ENCODE measurements at regions not wholly inside any gene's neighbourhood (a gene's known extent, or its start where the extent isn't known, plus 50 kb on each side); places are given as distances from the start of the nearest gene placed in this dataset.
"Not testable (repeated sequence)": the region's sequence is repeated elsewhere in the genome, so short reads cannot be mapped to it uniquely, and the experiment has no call there.

GRCh38 chrX:27136325-27136724, 326.8 kb downstream of the PPP4R3C start:
- H3K27ac ChIP-seq: no peak overlapping the region
- ATAC-seq: no peak
- intact Hi-C loops (cut with DNase I): no loop called here
- H3K36me3 ChIP-seq: no peaks in the 10 kb centered on the region
- no peaks in the 10 kb centered on the region for H3K27me3 ChIP-seq (ENCODE audit: low read depth)
- no peaks in the 10 kb centered on the region for H3K4me1 ChIP-seq
- TF ChIP-seq, protein P1, sequence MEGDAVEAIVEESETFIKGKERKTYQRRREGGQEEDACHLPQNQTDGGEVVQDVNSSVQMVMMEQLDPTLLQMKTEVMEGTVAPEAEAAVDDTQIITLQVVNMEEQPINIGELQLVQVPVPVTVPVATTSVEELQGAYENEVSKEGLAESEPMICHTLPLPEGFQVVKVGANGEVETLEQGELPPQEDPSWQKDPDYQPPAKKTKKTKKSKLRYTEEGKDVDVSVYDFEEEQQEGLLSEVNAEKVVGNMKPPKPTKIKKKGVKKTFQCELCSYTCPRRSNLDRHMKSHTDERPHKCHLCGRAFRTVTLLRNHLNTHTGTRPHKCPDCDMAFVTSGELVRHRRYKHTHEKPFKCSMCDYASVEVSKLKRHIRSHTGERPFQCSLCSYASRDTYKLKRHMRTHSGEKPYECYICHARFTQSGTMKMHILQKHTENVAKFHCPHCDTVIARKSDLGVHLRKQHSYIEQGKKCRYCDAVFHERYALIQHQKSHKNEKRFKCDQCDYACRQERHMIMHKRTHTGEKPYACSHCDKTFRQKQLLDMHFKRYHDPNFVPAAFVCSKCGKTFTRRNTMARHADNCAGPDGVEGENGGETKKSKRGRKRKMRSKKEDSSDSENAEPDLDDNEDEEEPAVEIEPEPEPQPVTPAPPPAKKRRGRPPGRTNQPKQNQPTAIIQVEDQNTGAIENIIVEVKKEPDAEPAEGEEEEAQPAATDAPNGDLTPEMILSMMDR (IDR thresholded peaks at IDR 0.05): no peak
- DNase-seq: no peak
- no peaks in the 10 kb centered on the region for H3K9me3 ChIP-seq
- H3K4me3 ChIP-seq: no peak overlapping the region

DNA sequence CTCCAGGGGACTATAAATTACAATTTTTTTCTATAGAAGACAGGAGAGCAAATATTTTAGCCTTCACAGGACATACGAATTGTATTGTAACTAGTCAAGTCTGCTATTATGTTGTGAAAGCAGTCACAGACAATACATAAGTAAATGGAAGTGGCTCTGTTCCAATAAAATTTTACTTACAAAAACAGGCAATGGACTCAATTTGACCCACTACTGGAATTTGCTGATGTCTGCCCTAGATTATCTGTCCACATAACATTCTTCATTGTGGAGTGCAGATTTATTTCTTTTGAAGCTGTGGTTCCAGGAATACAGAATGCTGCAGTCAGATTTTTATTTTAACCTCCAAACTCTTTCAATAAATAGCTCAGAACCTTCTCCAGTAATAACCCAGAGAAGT, 330.3 kb downstream of the PPP4R3C start:
- H3K4me1 ChIP-seq: no peaks in the 10 kb centered on the region
- no peak for ATAC-seq
- no peak overlapping the region for H3K27ac ChIP-seq
- no peaks in the 10 kb centered on the region for H3K27me3 ChIP-seq (ENCODE audit: low read depth)
- intact Hi-C loops (cut with DNase I): no loop called here
- H3K9me3 ChIP-seq: no peaks in the 10 kb centered on the region
- no peak overlapping the region for H3K4me3 ChIP-seq
- H3K36me3 ChIP-seq: no peaks in the 10 kb centered on the region
- TF ChIP-seq, protein P1 (IDR thresholded peaks at IDR 0.05): no peak
- DNase-seq: no peak

DNA sequence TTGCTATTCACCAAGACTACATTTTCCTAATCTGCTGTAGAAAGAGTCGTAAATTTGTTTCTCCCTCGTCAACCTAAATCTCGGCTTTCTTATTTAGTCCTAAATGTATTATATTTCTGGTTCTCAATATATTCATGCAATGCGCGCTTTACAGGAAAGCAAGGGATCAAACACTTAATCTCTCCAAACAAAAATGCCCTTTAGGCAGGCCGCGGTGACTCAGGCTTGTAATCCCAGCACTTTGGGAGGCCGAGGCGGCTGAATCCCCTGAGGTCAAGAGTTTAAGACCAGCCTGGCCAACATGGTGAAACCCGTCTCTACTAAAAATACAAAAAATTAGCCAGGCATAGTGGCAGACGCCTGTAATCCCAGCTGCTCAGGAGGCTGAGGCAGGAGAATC, 376.0 kb downstream of the PPP4R3C start:
- DNase-seq; ATAC-seq; intact Hi-C loops (cut with DNase I); H3K36me3 ChIP-seq; H3K9me3 ChIP-seq; H3K4me1 ChIP-seq; H3K4me3 ChIP-seq; H3K27me3 ChIP-seq (ENCODE audit: low read depth); H3K27ac ChIP-seq: not testable (repeated sequence)

GRCh38 chrX:27086237-27086636, 376.9 kb downstream of the PPP4R3C start:
- Histone ChIP-seq H3K4me3 (no peak overlapping the region), H3K36me3 (no peaks in the 10 kb centered on the region), H3K9me3 (no peaks in the 10 kb centered on the region), H3K27ac (no peak overlapping the region), H3K4me1 (no peaks in the 10 kb centered on the region), H3K27me3 (ENCODE audit: low read depth) (no peaks in the 10 kb centered on the region)
- intact Hi-C loops (cut with DNase I): no loop called here
- no peak for ATAC-seq
- TF ChIP-seq, protein P1 (IDR thresholded peaks at IDR 0.05): no peak
- no peak for DNase-seq

DNA sequence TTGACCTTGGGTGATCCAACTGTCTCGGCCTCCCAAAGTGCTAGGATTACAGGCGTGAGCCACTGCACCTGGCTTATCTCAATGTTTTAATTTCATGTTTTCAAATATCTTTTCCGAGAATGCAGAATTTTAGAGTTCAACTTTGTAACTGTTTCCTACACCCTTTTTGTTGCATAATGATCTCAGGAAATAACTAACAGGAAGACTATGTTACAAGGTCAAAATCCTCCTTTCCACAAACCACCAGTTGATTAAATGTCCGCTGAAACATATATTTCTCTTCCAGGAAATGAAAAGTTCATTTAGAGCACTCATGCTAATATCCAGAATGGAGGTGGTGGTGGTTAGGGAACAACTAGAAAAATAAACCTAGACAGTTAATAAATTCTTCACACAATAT, 377.8 kb downstream of the PPP4R3C start:
- no peaks in the 10 kb centered on the region for H3K27me3 ChIP-seq (ENCODE audit: low read depth)
- DNase-seq (no peak), ATAC-seq (no peak)
- H3K27ac ChIP-seq: no peak overlapping the region
- H3K4me3 ChIP-seq: no peak overlapping the region
- H3K36me3 ChIP-seq: no peaks in the 10 kb centered on the region
- H3K4me1 ChIP-seq: no peaks in the 10 kb centered on the region
- TF ChIP-seq, protein P1 (IDR thresholded peaks at IDR 0.05): no peak
- intact Hi-C loops (cut with DNase I): no loop called here
- H3K9me3 ChIP-seq: no peaks in the 10 kb centered on the region

GRCh38 chrX:27078371-27078770, 384.8 kb downstream of the PPP4R3C start:
- ATAC-seq (no peak), DNase-seq (no peak)
- H3K9me3 ChIP-seq: no peaks in the 10 kb centered on the region
- no peaks in the 10 kb centered on the region for H3K36me3 ChIP-seq
- no peak overlapping the region for H3K4me3 ChIP-seq
- H3K27me3 ChIP-seq (ENCODE audit: low read depth): no peaks in the 10 kb centered on the region
- intact Hi-C loops (cut with DNase I): no loop called here
- H3K27ac ChIP-seq: no peak overlapping the region
- TF ChIP-seq, protein P1 (IDR thresholded peaks at IDR 0.05): no peak
- H3K4me1 ChIP-seq: no peaks in the 10 kb centered on the region

Measured in lower lobe of right lung (tissue), 2 donors.